WERI-Rb-1 (cell line): ENCODE measurements at regions not wholly inside any gene's neighbourhood (a gene's known extent, or its start where the extent isn't known, plus 50 kb on each side); places are given as distances from the start of the nearest gene placed in this dataset.

ENCODE experiments used
- DNase-seq: peaks from one replicate; pipeline ENCODE4 v3.0.0-alpha.2; 2020
- H3K27ac ChIP-seq: fragments of 250-450 bp; sonication (Bioruptor Pico); 2 replicates; pipeline ENCODE4 v1.5.1; 2020; ENCODE audit warnings: mild to moderate bottlenecking, moderate library complexity
- H3K27me3 ChIP-seq: fragments of 250-450 bp; sonication (Bioruptor Pico); 2 replicates; pipeline ENCODE4 v1.5.1; 2021; ENCODE audit warnings: mild to moderate bottlenecking, low read depth, moderate library complexity; ENCODE audit not compliant: insufficient read depth, severe bottlenecking
- H3K36me3 ChIP-seq: fragments of 250-450 bp; sonication (Bioruptor Pico); 2 replicates; pipeline ENCODE4 v1.5.1; 2020; ENCODE audit warnings: mild to moderate bottlenecking, moderate library complexity
- H3K4me3 ChIP-seq: 2 replicates; pipeline ENCODE4 v1.5.1; 2011; ENCODE audit warnings: low read depth, mild to moderate bottlenecking, control low read depth, low read length
- H3K9me3 ChIP-seq: fragments of 250-450 bp; sonication (Bioruptor Pico); 2 replicates; pipeline ENCODE4 v1.5.1; 2021; ENCODE audit warnings: mild to moderate bottlenecking, moderate library complexity; ENCODE audit not compliant: severe bottlenecking
- CTCF ChIP-seq: IDR thresholded peaks from 2 replicates; pipeline ENCODE4 v1.5.1; 2011; ENCODE audit warnings: low read depth, mild to moderate bottlenecking, control low read depth, inconsistent platforms, low read length

GRCh38 chr6:105851606-105852005 lies 234.5 kb upstream of the PRDM1 start:
- H3K4me3 ChIP-seq: no peak overlapping the region
- DNase-seq: no peak
- peak overlapping the region; percentile 74; the same call in 1 of the 2 replicates for H3K27ac ChIP-seq
- H3K9me3 ChIP-seq: no peaks in the 10 kb centered on the region
- no peaks in the 10 kb centered on the region for H3K36me3 ChIP-seq
- no peak for TF ChIP-seq CTCF
- no peaks in the 10 kb centered on the region for H3K27me3 ChIP-seq

GRCh38 chr6:105851113-105851580 lies 235.0 kb upstream of the PRDM1 start:
- Histone ChIP-seq H3K27ac (peak overlapping the region; percentile 74), H3K4me3 (peak overlapping the region; percentile 9; the same call in 1 of the 2 replicates), H3K9me3 (no peaks in the 10 kb centered on the region), H3K36me3 (no peaks in the 10 kb centered on the region), H3K27me3 (no peaks in the 10 kb centered on the region)
- no peak for TF ChIP-seq CTCF
- peak; percentile 78 for DNase-seq

- no peak for DNase-seq
- no peak for TF ChIP-seq CTCF
- H3K9me3 ChIP-seq: no peaks in the 10 kb centered on the region
- H3K27ac ChIP-seq: peak overlapping the region; percentile 74
- no peaks in the 10 kb centered on the region for H3K27me3 ChIP-seq
- no peaks in the 10 kb centered on the region for H3K36me3 ChIP-seq
- peak overlapping the region; percentile 9; the same call in 1 of the 2 replicates for H3K4me3 ChIP-seq
These were observed 235.6 kb upstream of the PRDM1 start for GRCh38 chr6:105850261-105851112.

GRCh38 chr6:105849746-105850145 lies 236.4 kb upstream of the PRDM1 start:
- no peak for TF ChIP-seq CTCF
- peak overlapping the region; percentile 74; the same call in 1 of the 2 replicates for H3K27ac ChIP-seq
- no peaks in the 10 kb centered on the region for H3K27me3 ChIP-seq
- H3K36me3 ChIP-seq: no peaks in the 10 kb centered on the region
- H3K4me3 ChIP-seq: no peak overlapping the region
- DNase-seq: no peak
- H3K9me3 ChIP-seq: no peaks in the 10 kb centered on the region

GRCh38 chr6:105847433-105847832 lies 238.7 kb upstream of the PRDM1 start:
- Histone ChIP-seq H3K27me3 (no peaks in the 10 kb centered on the region), H3K4me3 (no peak overlapping the region), H3K27ac (no peak overlapping the region), H3K9me3 (no peaks in the 10 kb centered on the region), H3K36me3 (no peaks in the 10 kb centered on the region)
- no peak for TF ChIP-seq CTCF
- DNase-seq: no peak
